HS-27A (cell line): ENCODE measurements at regions not wholly inside any gene's neighbourhood (a gene's known extent, or its start where the extent isn't known, plus 50 kb on each side); places are given as distances from the start of the nearest gene placed in this dataset.

Experiments used
- DNase-seq: peaks from one replicate; pipeline ENCODE4 v3.0.0-alpha.2; 2012; ENCODE audit warnings: low read depth, missing footprints

DNA sequence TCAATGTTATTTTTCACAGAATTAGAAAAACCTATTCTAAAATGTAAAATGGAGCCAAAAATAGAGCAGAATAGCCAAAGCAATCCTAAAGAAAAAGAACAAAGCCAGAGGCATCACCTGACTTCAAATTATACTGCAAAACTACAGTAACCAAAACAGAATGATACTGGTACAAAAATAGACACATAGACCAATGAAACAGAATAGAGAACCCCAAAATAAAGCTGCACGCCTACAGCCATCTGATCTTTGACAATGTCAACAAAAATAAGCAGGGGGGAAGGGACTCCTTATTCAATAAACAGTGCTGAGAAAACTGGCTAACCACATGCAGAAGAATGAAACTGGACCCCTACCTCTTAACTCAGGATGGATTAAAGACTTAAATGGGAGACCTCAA lies 65.8 kb upstream of the PDE4D start:
- DNase-seq = no peak

DNA sequence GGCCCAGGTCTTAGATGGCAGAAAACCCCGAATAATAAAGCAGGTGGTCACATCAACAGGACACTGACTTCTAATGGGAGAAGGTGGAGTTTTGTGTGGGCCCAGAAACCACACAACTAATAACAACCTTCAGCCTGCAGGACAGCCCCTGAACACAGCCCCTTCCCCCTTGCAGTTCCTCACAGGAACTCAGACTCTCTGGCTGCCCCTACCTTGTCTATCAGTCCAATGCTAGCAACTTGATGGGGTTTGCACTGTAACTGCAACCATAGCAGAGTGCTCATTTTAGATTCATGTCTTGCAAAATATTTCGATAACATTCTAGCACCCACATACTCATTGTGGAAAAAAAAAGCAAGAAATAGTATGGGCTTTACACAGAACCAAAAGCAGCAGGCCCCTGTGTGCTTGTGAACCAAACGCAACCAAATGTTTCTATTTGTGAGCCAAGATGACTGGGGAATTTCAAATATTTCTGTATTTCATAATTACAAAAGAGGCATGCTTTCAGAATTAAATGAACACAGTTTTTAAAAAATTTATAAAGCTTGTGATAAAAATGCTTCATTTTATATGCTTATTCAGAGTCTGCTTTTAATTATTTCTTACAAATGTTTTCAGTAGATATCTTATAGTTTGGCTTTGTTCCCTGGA lies 62.7 kb upstream of the PDE4D start:
- DNase-seq = no peak

DNA sequence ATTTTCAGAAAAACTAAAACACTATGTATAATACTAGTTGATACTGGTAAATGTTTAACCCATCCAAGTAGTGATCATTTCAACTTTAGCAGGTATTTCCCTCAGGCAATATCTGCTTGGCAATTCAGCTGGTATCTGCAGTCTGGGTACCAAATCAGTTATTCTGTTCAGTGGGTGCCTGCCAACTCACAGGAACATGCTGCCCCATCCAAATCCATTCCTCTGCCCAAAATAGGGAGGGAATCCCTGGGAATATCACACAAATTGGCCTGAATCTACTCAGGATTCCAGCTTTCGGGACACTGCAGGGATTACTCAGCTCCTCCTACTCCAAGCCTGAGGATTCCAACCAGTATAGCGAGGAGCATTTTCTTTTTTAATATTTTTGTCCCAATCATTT lies 61.7 kb upstream of the PDE4D start:
- no peak for DNase-seq

DNA sequence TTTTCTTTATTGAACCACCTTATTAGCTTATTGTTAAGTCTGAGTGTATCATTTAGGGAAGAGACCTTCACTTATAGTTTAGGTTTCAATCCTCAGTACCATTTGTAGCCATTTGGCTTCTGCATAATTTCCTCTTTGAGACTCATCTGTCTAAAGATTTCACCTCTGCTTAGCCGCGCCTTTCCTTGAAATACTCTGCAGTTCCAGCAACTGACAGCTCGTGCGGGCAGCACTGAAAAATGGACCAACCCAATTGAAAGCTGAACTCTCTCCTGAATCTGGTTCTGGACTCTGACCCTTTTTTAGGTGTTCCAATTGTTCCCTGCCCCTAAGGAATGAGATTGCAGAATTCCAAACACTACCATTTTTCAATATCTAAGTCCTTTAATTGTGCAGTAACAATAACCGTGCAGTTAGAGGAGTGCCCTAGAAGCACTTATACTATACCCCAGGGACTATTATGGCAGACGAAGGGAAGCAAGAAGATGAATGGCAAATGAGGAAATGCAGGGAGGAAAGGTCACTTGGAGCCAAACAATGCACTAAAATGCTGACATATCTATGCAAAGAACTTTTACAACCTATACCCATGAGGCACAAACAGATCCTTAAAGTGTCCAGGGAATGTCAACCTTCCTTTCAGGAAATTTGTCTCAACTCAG lies 50.1 kb upstream of the PDE4D start:
- no peak for DNase-seq
